IPS-15b (cell line): ENCODE measurements at regions not wholly inside any gene's neighbourhood (a gene's known extent, or its start where the extent isn't known, plus 50 kb on each side); places are given as distances from the start of the nearest gene placed in this dataset.

Source experiments
- H3K27me3 ChIP-seq: one replicate; pipeline ENCODE4 v1.6.1; 2013; ENCODE audit warnings: low read length; ENCODE audit not compliant: control insufficient read depth, insufficient read depth
- H3K36me3 ChIP-seq: one replicate; pipeline ENCODE4 v1.6.1; 2013; ENCODE audit warnings: low read length; ENCODE audit not compliant: control insufficient read depth, insufficient read depth
- H3K4me1 ChIP-seq: one replicate; pipeline ENCODE4 v1.6.1; 2013; ENCODE audit warnings: mild to moderate bottlenecking, low read length; ENCODE audit not compliant: control insufficient read depth, insufficient read depth
- H3K4me3 ChIP-seq: one replicate; pipeline ENCODE4 v1.5.1; 2013; ENCODE audit warnings: low read depth, low read length
- H3K9ac ChIP-seq: one replicate; pipeline ENCODE4 v1.6.1; 2013; ENCODE audit warnings: low read depth, mild to moderate bottlenecking, low read length
- H3K9me3 ChIP-seq: one replicate; pipeline ENCODE4 v1.6.1; 2013; ENCODE audit warnings: mild to moderate bottlenecking, low read length; ENCODE audit not compliant: control insufficient read depth, insufficient read depth

DNA sequence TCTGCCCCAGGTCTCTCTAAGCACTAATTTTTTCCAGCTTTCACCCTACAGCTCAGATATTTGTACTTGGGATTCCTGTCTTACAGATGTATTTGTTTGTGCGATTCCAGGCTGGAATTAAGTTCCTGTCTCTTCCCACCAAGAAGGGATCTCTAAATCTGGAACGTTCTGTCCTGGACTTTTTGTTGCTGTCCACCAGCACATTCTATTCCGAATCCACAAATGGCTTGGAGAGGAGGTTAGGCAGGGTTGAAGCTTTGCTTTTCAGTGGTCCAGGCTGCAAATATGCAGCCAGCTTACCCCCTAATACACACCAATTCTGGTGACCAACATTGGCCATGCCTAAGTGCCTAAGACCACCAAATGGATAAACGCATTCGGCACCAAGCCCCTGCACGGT is 315.0 kb downstream of the TNS1 start:
- Histone ChIP-seq H3K4me3 (no peak overlapping the region), H3K36me3 (no peaks in the 10 kb centered on the region), H3K9ac (no peak overlapping the region)

DNA sequence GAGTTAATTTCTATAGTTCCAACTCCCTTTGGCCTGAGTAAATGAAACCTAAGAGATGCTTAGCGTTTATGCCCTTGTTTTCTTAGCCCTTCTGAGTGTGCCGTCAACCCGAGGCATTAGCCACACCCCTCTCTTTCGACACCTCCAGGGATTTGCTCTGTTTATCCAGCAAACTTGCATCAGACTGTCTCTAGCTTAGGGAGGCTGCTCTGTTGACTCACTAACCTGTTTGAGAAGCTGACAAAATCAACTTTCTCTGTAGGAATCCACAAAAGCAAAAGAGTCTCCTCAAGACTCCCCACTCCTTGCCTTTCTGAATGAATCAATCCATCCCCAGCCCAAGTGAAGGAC is 317.6 kb downstream of the TNS1 start:
- H3K36me3 ChIP-seq: no peaks in the 10 kb centered on the region
- H3K4me1 ChIP-seq: no peaks in the 10 kb centered on the region
- H3K27me3 ChIP-seq: peaks cover 22% of the 10 kb centered on the region
- no peaks in the 10 kb centered on the region for H3K9me3 ChIP-seq
- H3K9ac ChIP-seq: no peak overlapping the region
- no peak overlapping the region for H3K4me3 ChIP-seq

More for the DNA sequence above, 315.0 kb downstream of the TNS1 start:
- H3K27me3 ChIP-seq: peaks cover 22% of the 10 kb centered on the region
- no peaks in the 10 kb centered on the region for H3K9me3 ChIP-seq
- no peaks in the 10 kb centered on the region for H3K4me1 ChIP-seq

DNA sequence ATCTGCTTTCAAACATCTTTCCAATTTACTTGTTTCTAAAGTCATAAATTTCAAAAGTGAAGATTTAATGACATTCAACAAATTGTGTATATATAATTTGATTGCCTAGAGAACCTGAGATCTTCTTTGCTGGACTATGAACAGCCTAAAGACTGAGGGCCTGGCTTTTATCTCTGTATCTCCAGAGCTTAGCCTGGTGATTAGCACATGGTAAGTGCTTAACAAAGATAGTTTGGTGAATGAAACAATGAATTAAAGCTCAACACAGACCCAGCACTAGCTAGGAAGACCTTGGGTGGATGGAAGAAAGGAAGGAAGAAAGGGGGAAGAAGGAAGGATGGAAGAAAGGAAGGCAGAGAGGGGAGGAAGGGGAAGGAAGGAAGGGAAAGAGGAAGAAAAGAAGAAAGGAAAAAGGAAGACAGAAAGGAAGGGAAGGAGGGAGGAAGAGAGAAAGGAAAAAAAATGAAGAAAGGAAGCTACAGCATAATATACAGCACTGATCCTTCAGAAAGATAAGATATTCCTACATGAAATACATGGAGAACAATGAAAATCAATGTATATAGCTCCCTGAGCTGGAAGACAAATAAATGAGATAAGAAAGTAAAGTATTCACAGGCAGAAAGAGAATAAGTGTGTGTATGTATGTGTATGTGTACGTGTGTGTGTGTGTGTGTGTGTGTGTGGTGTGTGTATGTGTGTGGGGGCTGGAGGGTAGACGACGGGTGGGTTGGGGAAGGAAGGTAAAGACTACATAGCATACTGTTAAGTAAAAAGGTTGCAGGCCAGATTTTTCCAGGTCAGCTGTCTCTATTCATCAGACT is 318.2 kb downstream of the TNS1 start:
- H3K4me1 ChIP-seq: no peaks in the 10 kb centered on the region
- peaks cover 22% of the 10 kb centered on the region for H3K27me3 ChIP-seq
- H3K9ac ChIP-seq: no peak overlapping the region
- no peak overlapping the region for H3K4me3 ChIP-seq
- H3K36me3 ChIP-seq: no peaks in the 10 kb centered on the region
- H3K9me3 ChIP-seq: no peaks in the 10 kb centered on the region

DNA sequence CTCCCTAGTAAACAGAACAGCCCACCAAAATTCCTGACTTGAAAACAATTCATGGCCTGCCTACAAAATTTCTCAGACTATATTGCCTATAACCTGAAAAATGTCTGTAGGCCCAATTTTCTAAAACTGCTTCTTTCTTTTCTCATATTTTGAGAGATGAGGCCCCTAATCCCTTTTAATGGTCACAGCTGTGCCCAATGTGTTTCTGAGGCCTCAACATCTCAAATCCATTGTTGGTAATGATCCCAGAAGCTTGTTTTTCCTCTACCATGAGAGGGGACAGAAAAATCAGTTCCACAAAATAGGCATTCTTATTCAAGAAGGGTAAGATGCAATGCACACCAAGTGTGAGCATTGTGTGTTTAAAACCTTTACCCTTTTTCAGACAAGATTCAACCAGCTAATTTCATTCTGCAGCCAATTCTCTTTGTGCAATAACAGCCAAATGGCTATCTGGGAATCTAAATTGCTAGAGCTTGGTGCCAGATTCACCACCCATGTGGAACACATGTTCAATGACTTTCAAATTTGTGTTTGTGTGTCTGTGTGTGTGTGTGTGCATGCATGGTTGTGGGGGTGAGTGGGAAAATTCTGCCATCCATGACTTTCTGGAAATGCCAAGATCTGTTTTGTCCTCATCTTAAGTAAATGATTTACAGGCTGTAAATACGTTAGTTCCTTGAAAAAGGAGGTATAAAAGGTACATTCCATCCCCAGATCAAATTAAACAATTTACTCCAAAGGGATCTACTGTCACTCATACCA is 319.5 kb downstream of the TNS1 start:
- H3K9me3 ChIP-seq: no peaks in the 10 kb centered on the region
- peaks cover 22% of the 10 kb centered on the region for H3K27me3 ChIP-seq

DNA sequence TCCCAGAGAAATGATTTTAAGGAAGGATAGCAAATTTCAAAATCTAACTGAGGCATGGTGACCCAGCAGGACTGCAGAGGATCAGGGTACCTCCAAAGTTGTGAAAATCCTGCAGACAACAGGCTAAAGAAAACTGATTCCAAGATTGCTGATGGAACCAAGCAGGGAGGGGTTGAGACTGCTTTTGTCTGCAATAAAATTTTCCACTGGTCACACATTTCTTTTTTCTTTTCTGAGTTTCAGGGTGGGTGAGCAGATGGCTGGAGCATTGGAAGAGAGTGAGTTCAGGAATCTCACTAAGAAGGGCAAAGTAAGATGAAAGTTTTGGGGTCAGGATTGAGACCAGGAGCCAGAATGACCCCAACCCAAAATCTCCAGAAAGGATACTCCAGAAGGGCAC is 321.0 kb downstream of the TNS1 start:
- H3K9ac ChIP-seq: no peak overlapping the region
- H3K4me3 ChIP-seq: no peak overlapping the region
- no peaks in the 10 kb centered on the region for H3K4me1 ChIP-seq
- H3K9me3 ChIP-seq: no peaks in the 10 kb centered on the region
- peaks cover 15% of the 10 kb centered on the region for H3K27me3 ChIP-seq
- no peaks in the 10 kb centered on the region for H3K36me3 ChIP-seq

More for the DNA sequence above, 319.5 kb downstream of the TNS1 start:
- Histone ChIP-seq H3K4me3 (no peak overlapping the region), H3K9ac (no peak overlapping the region), H3K4me1 (no peaks in the 10 kb centered on the region), H3K36me3 (no peaks in the 10 kb centered on the region)

DNA sequence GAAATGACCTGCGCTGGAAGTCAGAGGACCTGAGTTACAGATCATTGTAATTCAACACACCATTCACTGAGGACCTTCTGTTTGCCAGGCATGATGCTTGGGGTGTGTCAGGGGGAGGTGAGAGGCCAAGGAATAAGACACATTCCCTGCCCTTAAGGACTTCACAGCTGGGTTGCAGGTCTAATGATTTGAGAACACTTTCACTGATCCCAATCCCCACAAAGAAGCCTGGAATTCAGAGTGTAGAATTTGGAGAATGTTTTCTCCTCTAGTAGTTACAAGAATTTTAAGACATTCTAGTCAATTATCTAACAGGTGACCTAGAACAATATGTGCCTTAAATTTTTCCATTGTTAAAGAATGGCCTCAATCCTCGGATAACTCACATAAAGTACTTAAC is 322.4 kb downstream of the TNS1 start:
- no peaks in the 10 kb centered on the region for H3K36me3 ChIP-seq
- H3K27me3 ChIP-seq: peaks cover 10% of the 10 kb centered on the region
- no peaks in the 10 kb centered on the region for H3K9me3 ChIP-seq
- H3K4me3 ChIP-seq: no peak overlapping the region
- H3K9ac ChIP-seq: no peak overlapping the region
- no peaks in the 10 kb centered on the region for H3K4me1 ChIP-seq

DNA sequence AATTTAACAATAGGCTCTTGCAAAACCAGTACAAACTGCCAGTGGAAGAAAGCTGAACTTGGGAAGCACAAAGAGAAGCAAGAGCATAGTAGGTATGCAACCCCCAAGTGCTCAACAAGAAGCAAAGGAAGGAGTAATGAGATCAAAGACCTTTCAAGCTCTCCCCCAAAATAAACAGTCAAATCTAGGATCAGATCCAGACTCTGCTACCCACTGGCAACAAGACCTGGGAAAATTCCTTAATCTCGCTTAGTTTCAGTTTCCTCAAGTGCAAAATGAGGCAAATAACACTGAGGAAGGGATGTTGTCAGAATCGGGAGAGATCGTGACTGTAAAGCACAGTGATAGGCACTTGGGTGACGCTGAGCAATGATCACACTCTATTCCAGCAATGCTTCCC is 329.2 kb downstream of the TNS1 start:
- H3K4me1 ChIP-seq: no peaks in the 10 kb centered on the region
- H3K9me3 ChIP-seq: no peaks in the 10 kb centered on the region
- no peaks in the 10 kb centered on the region for H3K27me3 ChIP-seq
- no peaks in the 10 kb centered on the region for H3K36me3 ChIP-seq
- H3K4me3 ChIP-seq: no peak overlapping the region
- no peak overlapping the region for H3K9ac ChIP-seq

DNA sequence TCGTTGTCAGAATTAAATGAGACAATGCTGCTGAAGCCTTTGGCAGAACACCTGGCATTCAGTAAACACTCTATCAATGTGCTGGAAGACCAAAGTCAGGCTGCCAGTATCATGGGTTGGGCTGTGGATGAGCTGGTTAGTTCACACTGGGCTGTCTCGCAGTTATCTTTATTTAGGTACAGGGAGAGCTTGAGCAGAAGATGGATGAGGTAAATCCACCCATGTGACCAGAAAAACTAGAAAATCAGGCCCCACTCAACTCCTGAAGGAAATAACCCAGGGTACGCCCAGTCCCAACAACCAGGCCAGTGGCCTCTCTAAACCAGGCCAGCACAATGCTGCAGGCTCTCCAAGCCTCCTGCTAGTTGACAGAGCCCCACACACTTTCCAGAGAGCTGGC is 330.3 kb downstream of the TNS1 start:
- no peaks in the 10 kb centered on the region for H3K27me3 ChIP-seq
- H3K9me3 ChIP-seq: no peaks in the 10 kb centered on the region
- H3K36me3 ChIP-seq: no peaks in the 10 kb centered on the region
- H3K9ac ChIP-seq: no peak overlapping the region
- no peaks in the 10 kb centered on the region for H3K4me1 ChIP-seq
- H3K4me3 ChIP-seq: no peak overlapping the region

DNA sequence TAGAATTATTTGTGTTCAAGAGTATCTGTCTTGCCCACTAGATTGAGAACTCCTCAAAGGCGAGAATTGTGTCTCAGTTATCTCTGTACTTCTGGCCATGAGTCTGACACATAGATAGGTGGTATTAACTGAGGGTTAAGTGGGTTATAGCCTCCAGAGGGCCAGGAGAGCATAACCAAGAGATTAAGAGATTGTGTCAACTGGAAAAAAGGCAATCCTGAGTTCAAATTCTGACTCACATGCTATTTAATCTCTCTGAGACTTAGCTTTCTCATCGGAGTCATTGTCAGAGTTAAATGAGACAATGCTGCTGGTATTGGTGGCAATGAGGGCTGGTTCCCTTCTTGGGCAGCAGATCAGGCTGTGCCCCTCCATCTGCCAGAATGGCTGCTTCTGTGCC is 330.9 kb downstream of the TNS1 start:
- Histone ChIP-seq H3K4me1 (no peaks in the 10 kb centered on the region), H3K9me3 (no peaks in the 10 kb centered on the region), H3K9ac (no peak overlapping the region), H3K27me3 (no peaks in the 10 kb centered on the region), H3K36me3 (no peaks in the 10 kb centered on the region), H3K4me3 (no peak overlapping the region)

DNA sequence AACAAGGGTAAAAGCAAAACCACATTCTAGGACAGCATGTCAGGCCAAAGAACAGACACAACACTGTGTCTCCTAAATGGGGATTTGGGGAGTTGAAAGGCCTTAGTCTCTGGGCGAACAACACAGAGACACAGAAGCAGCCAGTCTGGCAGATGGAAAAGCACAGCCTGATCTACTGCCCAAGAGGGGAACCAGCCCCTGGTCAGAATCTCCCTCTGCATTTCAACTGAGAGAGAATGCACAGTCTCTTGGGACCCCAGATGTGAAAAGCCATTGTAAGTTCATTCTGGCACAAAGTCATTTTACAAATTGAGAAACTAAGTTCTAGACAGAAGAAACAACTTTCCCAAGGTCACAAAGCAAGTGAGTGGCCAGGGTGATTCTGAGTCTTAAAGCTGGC is 331.7 kb downstream of the TNS1 start:
- Histone ChIP-seq H3K36me3 (no peaks in the 10 kb centered on the region), H3K4me3 (no peak overlapping the region), H3K9me3 (no peaks in the 10 kb centered on the region), H3K27me3 (no peaks in the 10 kb centered on the region), H3K4me1 (no peaks in the 10 kb centered on the region), H3K9ac (no peak overlapping the region)

DNA sequence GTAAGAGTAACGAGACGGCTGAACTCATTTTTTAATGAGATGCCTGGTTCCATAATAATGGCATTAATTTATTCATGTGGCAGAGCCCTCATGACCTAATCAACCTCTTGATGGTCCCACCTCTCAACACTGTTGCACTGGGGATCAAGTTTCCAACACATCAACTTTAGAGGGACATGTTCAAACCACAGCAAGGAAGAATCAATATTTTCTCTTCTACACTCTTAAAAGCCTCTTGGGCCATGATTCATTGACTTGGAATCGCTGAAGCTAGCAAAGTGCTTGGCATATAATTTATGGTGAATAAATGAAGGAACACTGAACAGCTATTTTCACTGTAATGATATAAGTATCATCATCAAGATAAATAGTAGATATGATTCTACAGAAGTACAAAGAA is 333.0 kb downstream of the TNS1 start:
- Histone ChIP-seq H3K4me1 (no peaks in the 10 kb centered on the region), H3K9me3 (no peaks in the 10 kb centered on the region), H3K27me3 (no peaks in the 10 kb centered on the region), H3K9ac (no peak overlapping the region), H3K4me3 (no peak overlapping the region), H3K36me3 (no peaks in the 10 kb centered on the region)

DNA sequence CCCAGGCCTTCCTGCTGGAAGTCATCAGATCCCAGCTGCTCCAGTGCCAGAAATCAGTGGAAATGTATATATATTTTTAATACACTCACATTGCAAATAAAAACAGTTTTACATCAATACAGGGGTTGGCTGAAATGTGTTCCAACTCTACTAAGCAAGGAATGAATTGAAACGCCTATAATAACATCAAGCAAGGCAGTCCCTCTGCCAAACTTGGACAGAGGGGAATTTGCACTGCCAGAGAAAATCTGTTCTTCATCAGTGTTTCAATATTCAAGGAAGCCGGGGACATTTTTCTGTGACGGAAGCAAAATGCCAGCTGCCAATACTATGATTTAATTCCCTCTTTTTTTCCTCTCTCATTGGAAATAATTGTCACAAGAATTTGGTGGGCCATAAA is 335.3 kb downstream of the TNS1 start:
- Histone ChIP-seq H3K4me3 (no peak overlapping the region), H3K27me3 (no peaks in the 10 kb centered on the region), H3K9me3 (no peaks in the 10 kb centered on the region), H3K4me1 (no peaks in the 10 kb centered on the region), H3K9ac (no peak overlapping the region), H3K36me3 (no peaks in the 10 kb centered on the region)
